ENCODE measurements at regions not wholly inside any gene's neighbourhood (a gene's known extent, or its start where the extent isn't known, plus 50 kb on each side); places are given as distances from the start of the nearest gene placed in this dataset.

GRCh38 chr7:67566101-67566500 lies 569.5 kb downstream of the TYW1 start:
- DNase-seq: no peak

DNA sequence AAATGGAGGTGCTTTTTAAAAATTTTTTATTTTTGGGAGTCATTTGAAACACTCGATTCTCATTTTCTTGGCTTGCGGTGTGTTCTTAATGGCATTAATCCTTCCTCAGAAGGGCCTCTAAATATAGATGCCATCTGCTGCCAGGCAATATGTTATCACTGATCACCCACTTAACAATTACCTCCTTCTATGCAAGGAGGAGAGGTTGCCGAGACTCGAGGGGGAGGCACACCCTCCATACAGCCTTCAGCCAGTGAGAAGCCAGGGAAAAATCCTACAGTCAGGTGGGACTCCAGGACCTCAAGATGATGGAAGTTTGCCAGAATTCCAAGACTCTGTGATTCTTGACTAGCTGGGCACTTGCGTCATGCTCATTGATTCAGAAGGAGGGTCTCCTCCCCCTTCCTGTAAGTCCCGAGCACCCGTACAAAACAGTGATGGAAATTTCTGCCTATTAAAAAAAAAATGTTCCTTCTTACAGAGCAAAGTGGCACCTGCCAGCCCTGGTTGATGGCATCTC lies 574.5 kb downstream of the TYW1 start:
- DNase-seq: no peak

DNA sequence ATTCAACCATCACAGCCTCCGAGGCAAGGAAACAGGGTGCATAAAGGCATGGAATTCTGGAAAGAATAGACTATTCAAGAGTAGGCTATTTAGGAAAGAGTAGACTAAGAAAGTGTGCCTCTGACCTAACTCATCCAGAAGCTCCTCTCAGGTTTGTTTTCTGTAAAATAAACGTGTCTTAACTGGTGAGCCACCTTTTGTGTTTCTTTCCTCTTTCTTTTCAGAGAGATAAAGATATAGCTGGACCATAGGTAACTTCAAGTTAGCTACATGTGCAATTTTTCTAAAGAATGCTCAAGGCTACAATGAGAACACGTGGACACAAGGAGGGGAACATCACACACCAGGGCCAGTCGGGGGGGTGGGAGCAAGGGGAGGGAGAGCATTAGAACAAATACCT lies 577.0 kb downstream of the TYW1 start:
- DNase-seq: no peak

DNA sequence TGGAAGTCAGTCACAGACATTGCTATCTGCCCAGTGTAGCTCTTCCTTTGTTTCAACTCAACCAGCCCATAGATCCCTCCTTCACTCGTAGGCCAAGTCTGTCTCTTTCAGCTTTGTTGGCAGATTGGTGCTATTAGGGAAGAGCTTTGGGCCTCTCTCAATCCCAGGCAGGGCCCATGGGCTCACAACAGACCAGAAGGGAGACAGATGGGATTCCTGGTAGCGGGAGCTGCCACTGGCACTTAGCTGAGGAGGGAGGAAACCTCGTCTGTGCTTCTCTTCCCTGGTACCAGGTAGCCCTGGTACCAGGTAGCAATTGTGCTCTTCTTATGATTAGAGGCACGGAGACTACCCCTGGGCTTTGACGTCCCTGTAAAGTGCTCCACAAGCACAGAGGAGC lies 592.0 kb downstream of the TYW1 start:
- no peak for DNase-seq

DNA sequence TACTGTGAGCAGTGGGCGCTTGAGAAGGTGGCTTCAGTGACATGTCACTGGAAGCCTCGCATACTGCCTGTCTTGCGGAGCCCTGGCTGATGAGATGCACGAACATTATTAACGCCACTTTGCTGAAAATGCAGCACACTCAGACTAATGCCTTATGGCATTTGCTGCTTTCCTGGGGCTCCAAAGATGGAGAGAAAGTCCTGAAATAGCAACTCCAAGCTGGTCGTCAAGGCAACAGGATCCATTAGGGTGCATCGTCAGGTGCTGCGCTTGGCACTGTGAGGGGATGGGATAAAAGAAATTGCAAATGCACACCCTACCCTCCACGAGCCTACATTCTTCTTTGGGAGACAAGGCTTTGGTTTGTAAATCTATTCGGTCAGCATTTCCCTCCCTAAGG lies 592.5 kb downstream of the TYW1 start:
- no peak for DNase-seq

- DNase-seq: no peak
Measured at GRCh38 chr7:67590649-67591048, 594.0 kb downstream of the TYW1 start.

DNA sequence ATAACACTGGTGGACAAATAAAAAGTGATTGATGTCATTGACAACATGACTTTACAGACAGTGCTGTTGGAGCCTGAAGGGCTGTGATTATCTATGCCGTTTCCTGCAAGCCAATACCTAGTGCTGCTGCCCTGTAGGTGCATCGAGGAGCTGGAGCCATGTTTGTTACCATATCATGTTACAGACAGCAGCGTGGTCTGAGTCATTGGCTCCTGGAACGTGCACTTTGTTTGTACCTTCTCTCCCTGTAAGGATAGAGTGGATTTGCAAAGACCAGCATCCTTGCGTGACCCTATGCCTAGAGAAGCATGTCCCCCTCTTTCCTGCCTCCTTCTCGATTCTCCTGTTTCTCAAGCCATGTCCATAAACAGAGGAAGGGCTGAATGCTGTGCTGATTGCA lies 597.2 kb downstream of the TYW1 start:
- no peak for DNase-seq

DNA sequence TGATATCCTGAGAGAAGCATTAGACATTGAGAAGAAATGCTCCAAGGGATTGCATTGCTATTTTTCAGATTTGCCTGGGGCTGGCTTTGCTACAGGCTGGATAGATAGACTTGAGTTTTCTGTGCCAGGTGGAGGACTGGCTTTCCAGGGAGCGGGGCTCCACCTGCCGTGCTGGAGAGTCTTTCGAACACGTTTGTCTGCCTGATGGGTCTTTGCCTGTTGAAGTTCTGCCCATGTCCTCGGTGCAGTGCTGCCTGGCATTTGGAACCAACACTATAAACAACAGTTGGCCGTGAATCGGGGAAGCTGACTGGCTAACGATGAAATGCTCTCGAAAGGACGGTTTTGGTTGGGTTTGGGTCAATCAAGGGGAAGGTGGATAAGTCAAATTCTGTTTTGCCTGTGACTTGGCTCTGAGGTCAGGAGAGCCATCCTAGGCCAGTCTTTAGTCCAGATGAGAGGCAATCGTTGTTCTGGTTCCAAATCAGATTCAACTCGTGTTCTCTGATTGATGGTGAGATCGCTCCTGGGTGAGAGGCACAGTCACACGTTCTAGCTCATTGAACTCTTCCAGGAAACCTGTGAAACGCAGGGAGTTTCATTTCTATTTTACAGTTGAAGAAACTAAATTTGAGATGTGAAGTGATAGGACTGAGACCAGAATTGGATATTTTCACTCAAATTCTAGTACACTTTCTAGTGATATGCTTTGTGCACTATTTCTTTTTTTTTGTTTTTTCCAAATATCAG lies 599.0 kb downstream of the TYW1 start:
- no peak for DNase-seq

DNA sequence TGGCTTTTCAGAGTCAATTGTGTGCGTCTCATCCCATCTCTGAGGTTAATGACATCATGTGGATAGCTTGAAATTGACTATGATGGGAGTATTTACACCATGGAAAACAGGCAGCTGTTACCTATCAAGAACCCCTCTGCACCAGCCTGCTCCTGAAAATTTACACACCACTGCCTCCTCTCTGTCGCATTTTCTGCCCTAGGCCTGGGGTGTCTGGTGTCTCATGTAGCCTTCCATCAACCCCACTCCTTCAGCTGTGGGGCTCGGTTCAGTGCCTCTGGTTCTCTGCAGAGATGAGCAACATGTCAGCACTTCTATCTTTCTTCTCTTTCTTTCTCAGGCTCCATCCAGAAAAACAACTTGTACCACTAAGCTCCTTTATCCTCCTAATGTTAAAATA lies 600.5 kb downstream of the TYW1 start:
- DNase-seq: no peak

- no peak for DNase-seq
Measured at GRCh38 chr7:67598469-67598868, 601.8 kb downstream of the TYW1 start.

DNA sequence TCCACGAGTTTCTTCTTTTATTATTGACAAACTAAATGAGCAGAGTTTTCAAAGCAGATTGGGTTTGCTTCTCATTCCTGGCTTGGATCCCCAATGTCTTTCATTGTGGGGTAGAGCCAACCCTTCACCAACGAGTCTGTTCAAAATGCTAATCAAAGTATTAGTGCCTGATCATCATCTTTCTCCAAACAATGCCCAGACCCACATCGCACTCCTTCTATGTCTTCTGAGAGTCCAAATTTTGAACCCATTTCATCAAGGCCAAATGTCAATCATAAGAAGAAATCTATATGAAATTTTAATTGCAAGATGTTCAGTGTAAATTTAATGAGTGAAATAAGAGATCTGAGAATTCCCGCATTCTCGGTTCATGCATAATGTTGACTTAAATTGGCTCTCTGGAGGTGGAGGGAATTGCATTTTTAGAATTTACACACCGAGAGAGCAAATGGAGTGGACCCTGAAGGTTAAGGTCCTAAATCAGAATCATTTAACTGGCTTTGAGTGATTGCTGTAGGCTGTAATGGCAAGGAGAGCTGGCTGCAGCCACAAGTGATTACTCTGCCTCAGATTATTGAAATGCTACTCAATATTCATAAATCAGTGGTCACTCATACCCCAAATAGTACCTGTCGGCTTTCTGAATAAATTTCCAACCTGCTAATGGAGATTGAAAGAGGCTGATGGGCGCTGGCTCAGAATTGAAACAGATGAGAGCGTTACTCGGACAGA lies 602.9 kb downstream of the TYW1 start:
- DNase-seq: no peak

DNA sequence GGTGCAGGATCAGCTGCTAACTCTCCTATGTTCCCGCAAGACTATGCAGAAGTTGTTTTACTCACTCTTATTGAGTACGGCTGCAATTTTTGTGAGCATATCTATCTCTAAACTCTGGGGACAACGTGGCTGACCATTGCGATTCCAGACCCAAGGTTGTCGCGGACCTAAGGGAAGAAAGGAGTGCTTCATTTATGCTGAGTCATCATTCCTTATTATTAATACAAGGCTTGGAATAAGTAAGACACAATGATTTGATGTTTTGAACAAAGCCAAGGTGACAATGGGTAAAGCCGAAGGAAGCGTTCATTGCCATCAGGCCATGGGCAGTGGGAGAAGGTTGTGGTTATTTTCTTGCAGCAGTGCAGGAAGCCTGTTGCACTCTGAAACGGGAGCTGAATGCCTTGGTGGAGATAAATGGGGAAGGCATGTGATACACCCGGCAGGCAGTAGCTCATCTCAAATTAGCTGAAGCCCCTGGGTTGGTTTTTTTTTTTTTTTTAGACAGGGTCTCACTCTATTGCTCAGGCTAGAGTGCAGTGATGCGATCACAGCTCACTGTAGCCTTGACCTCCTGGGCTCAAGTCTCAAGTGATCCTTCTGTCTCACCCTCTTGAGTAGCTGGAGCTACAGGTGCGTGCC lies 605.7 kb downstream of the TYW1 start:
- DNase-seq: no peak

- DNase-seq: no peak
Measured at GRCh38 chr7:67604461-67605386, 608.1 kb downstream of the TYW1 start.

GRCh38 chr7:67608806-67609205 lies 612.2 kb downstream of the TYW1 start:
- no peak for DNase-seq

- DNase-seq: no peak
Measured at GRCh38 chr7:67610897-67611296, 614.3 kb downstream of the TYW1 start.

DNA sequence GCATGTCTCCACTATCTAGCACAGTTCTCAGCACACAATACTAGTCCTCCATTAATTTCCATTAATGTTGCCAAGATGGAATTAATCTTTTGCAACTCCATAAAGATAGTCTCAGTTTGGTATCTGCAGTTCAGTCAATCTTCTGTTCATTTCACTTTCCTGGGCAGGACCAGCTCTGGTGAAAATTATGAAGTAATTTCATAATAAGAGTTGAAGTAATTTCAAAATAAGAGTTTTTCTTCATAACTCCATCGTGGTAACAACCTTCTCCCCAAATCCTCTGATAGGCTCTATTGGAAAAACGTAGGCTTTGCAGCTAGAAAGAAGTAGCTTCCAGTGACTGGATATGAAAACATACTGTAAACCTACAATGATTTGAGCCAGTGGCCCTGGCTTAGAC lies 618.2 kb downstream of the TYW1 start:
- no peak for DNase-seq

GRCh38 chr7:67616517-67616916 lies 619.9 kb downstream of the TYW1 start:
- DNase-seq: no peak

DNA sequence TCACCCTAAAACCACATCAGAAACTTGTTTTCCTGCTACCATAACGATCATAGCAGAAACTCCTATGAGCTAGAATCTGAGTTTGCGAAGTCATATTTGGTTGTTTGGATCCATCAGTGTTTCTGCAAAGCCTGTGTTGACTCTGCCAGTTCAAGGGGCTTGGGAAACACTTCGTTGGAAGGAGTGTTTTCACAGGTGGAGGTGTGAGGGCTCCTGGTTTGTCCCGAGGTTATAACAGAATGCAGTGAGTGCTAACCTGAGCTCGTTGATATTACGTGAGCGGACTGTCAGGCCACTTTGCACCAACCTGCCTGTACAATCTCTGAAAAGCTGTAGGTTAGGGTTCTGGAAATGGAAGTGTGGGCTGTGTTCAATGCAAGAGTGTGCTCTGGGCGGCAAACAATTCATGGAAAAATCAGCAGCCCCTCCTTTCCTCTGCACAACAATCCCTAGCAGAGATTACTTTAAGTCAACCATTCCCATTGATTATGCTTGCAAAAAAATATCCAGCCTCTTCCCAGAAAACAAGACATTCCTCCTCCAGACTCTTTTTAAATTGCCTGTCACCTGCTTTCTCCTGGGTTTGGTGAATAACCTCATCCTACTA lies 622.0 kb downstream of the TYW1 start:
- no peak for DNase-seq

GRCh38 chr7:67619175-67619574 lies 622.5 kb downstream of the TYW1 start:
- no peak for DNase-seq

GRCh38 chr7:67620216-67620933 lies 623.7 kb downstream of the TYW1 start:
- DNase-seq: no peak

DNA sequence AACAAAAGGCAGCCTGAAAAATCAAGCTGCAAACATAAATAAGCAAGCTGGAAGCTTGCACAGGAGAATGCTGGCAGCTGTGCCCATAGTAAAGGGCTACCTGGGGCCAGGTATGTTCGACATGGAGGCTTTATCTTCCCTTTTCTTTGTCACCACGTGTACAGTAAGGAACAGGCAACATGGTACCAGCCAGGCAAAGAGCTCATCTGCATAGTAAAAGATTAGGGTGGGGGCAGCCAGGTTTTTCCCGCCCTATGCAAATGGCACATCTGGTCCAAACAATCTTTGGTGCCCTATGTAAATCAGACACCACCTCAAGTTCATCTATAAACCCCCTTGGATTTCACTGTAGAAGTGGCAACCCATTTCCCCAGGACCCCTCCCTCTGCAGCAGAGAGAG lies 625.1 kb downstream of the TYW1 start:
- DNase-seq: no peak
